ENCODE measurements at regions not wholly inside any gene's neighbourhood (a gene's known extent, or its start where the extent isn't known, plus 50 kb on each side); places are given as distances from the start of the nearest gene placed in this dataset.

- DNase-seq, result no peak
Measured at GRCh38 chr18:22114526-22115321, 54.7 kb upstream of the GATA6 start.

GRCh38 chr18:22115573-22115972 lies 53.8 kb upstream of the GATA6 start:
- DNase-seq, result no peak
